H1 (cell line): ENCODE measurements at regions not wholly inside any gene's neighbourhood (a gene's known extent, or its start where the extent isn't known, plus 50 kb on each side); places are given as distances from the start of the nearest gene placed in this dataset.
"Not testable (repeated sequence)": the region's sequence is repeated elsewhere in the genome, so short reads cannot be mapped to it uniquely, and the experiment has no call there.

Source experiments
- CTCF ChIA-PET: fragments of 300-600 bp; sonication (Branson Sonifier 250); formaldehyde crosslinking; loops from one replicate; lab custom pipeline; 2021; ENCODE audit not compliant: partially characterized antibody; lab: Charles Lee
- POLR2A ChIA-PET: fragments of 300-600 bp; sonication (Branson Sonifier 250); formaldehyde crosslinking; loops from one replicate; lab custom pipeline; 2021; ENCODE audit warnings: inconsistent platforms; ENCODE audit not compliant: partially characterized antibody; lab: Charles Lee
- DNase-seq, 2 experiments: peaks; one replicate each; pipeline versions ENCODE4 v3.0.0 to v3.0.0-alpha.2; 2010 to 2022; ENCODE audit warnings: low spot score in 2 of 2, low read depth in 1 of 2, mixed read lengths in 1 of 2
- FAIRE-seq: peaks from 2 replicates; lab custom pipeline; 2011; peaks lifted over from hg19 to GRCh38; lab: Jason Lieb, UNC
- H2AFZ ChIP-seq: 2 replicates; pipeline ENCODE4 v1.8.1; 2012; ENCODE audit warnings: low read length, inconsistent platforms
- H2AK5ac ChIP-seq: 2 replicates; pipeline ENCODE4 v1.6.1; 2013; ENCODE audit warnings: low read depth, low read length
- H2BK120ac ChIP-seq: replicated peaks from 2 replicates; pipeline ENCODE3; 2013; ENCODE audit warnings: low read depth, low read length, inconsistent platforms
- H2BK12ac ChIP-seq: 2 replicates; pipeline ENCODE4 v1.6.1; 2013; ENCODE audit warnings: low read depth, low read length
- H2BK15ac ChIP-seq: 2 replicates; pipeline ENCODE4 v1.6.1; 2013; ENCODE audit warnings: low read length
- H2BK20ac ChIP-seq: 2 replicates; pipeline ENCODE4 v1.6.1; 2013; ENCODE audit warnings: low read length
- H2BK5ac ChIP-seq: 2 replicates; pipeline ENCODE4 v1.6.1; 2013; ENCODE audit warnings: low read depth, low read length
- H3K14ac ChIP-seq: 2 replicates; pipeline ENCODE4 v1.6.1; 2013; ENCODE audit warnings: inconsistent platforms; ENCODE audit not compliant: insufficient read length
- H3K18ac ChIP-seq: 2 replicates; pipeline ENCODE4 v1.6.1; 2013; ENCODE audit warnings: low read length; ENCODE audit errors: extremely low read depth
- H3K23ac ChIP-seq: 2 replicates; pipeline ENCODE4 v1.6.1; 2013; ENCODE audit warnings: inconsistent platforms; ENCODE audit not compliant: insufficient read length
- H3K23me2 ChIP-seq: 2 replicates; pipeline ENCODE4 v1.6.1; 2013; ENCODE audit warnings: low read depth, low read length
- H3K27ac ChIP-seq: 2 replicates; pipeline ENCODE4 v1.6.1; 2011; ENCODE audit warnings: low read depth, low read length, inconsistent platforms
- H3K27me3 ChIP-seq, 4 experiments: replicated peaks in 1 of 4; 1 replicate in 1 of 4; 2 replicates in 3 of 4; pipeline versions ENCODE4 v1.6.1 to v1.8.1; 2011 to 2013; ENCODE audit warnings: low read length in 3 of 4, mild to moderate bottlenecking in 3 of 4, inconsistent platforms in 2 of 4, mixed read lengths in 2 of 4, moderate library complexity in 1 of 4; ENCODE audit not compliant: control insufficient read depth in 3 of 4, insufficient read depth in 3 of 4; ENCODE audit errors: extremely low read depth in 1 of 4
- H3K36me3 ChIP-seq, 4 experiments: 2 replicates each; pipeline versions ENCODE4 v1.6.1 to v1.8.1; 2011 to 2013; ENCODE audit warnings: mild to moderate bottlenecking in 4 of 4, low read length in 3 of 4, moderate library complexity in 2 of 4, control low read depth in 1 of 4, inconsistent platforms in 1 of 4; ENCODE audit not compliant: insufficient read depth in 4 of 4, control insufficient read depth in 2 of 4
- H3K4ac ChIP-seq: replicated peaks from 2 replicates; pipeline ENCODE3; 2013; ENCODE audit warnings: low read length, low read depth, mixed read lengths, inconsistent platforms; ENCODE audit not compliant: insufficient read length
- H3K4me1 ChIP-seq, 4 experiments: replicated peaks in 1 of 4; 1 replicate in 1 of 4; 2 replicates in 3 of 4; pipeline versions ENCODE4 v1.6.1 to v1.8.1; 2011 to 2013; ENCODE audit warnings: low read length in 3 of 4, inconsistent platforms in 2 of 4, mixed read lengths in 1 of 4; ENCODE audit not compliant: insufficient read depth in 4 of 4, control insufficient read depth in 3 of 4
- H3K4me2 ChIP-seq, 2 experiments: 2 replicates each; pipeline versions ENCODE4 v1.6.1 to v1.8.1; 2011 to 2013; ENCODE audit warnings: low read depth in 2 of 2, low read length in 2 of 2, control low read depth in 1 of 2, inconsistent platforms in 1 of 2, mild to moderate bottlenecking in 1 of 2; ENCODE audit not compliant: insufficient read depth in 1 of 2
- H3K4me3 ChIP-seq, 4 experiments: fragments of 200-600, 300-600 bp in 1 of 4; sonication (generic), shearing (Covaris generic), sonication (Bioruptor Twin) in 1 of 4; 2 replicates each; pipeline versions ENCODE4 v1.5.1 to v1.8.1; 2011 to 2016; ENCODE audit warnings: low read length in 4 of 4, low read depth in 3 of 4, control low read depth in 2 of 4, inconsistent platforms in 2 of 4, mild to moderate bottlenecking in 2 of 4, mixed read lengths in 1 of 4, moderate library complexity in 1 of 4; ENCODE audit not compliant: insufficient read depth in 2 of 4; ENCODE audit errors: extremely low read depth in 1 of 4
- H3K56ac ChIP-seq: replicated peaks from 2 replicates; pipeline ENCODE3; 2013; ENCODE audit warnings: low read depth, mild to moderate bottlenecking, mixed read lengths, low read length, inconsistent platforms; ENCODE audit not compliant: insufficient read length
- H3K79me1 ChIP-seq: 2 replicates; pipeline ENCODE4 v1.6.1; 2013; ENCODE audit warnings: low read depth, low read length, control low read depth
- H3K79me2 ChIP-seq, 2 experiments: 2 replicates each; pipeline versions ENCODE4 v1.6.1 to v1.8.1; 2012 to 2013; ENCODE audit warnings: low read length in 2 of 2, mild to moderate bottlenecking in 2 of 2, inconsistent platforms in 1 of 2; ENCODE audit not compliant: insufficient read depth in 2 of 2, control insufficient read depth in 1 of 2
- H3K9ac ChIP-seq, 4 experiments: replicated peaks in 1 of 4; 1 replicate in 1 of 4; 2 replicates in 3 of 4; pipeline versions ENCODE4 v1.6.1 to v1.8.1; 2011 to 2013; ENCODE audit warnings: low read depth in 3 of 4, low read length in 3 of 4, control low read depth in 2 of 4, mild to moderate bottlenecking in 2 of 4, moderate library complexity in 2 of 4, inconsistent platforms in 1 of 4; ENCODE audit errors: extremely low read depth in 1 of 4
- H3K9me3 ChIP-seq, 2 experiments: 2 replicates each; pipeline versions ENCODE4 v1.6.1 to v1.8.1; 2012 to 2013; ENCODE audit warnings: mild to moderate bottlenecking in 2 of 2, moderate library complexity in 2 of 2, control low read depth in 1 of 2, inconsistent platforms in 1 of 2, low read depth in 1 of 2, low read length in 1 of 2, mixed read lengths in 1 of 2; ENCODE audit not compliant: insufficient read depth in 2 of 2
- H4K20me1 ChIP-seq, 2 experiments: replicated peaks in 1 of 2; 2 replicates each; pipeline versions ENCODE3 to v1.8.1; 2011 to 2013; ENCODE audit warnings: inconsistent platforms in 2 of 2, low read length in 2 of 2, mild to moderate bottlenecking in 1 of 2; ENCODE audit not compliant: insufficient read depth in 2 of 2, control insufficient read depth in 1 of 2
- H4K5ac ChIP-seq: 2 replicates; pipeline ENCODE4 v1.6.1; 2013; ENCODE audit warnings: low read length, low read depth, mixed read lengths, inconsistent platforms; ENCODE audit not compliant: insufficient read length
- H4K8ac ChIP-seq: 2 replicates; pipeline ENCODE4 v1.8.0; 2013; ENCODE audit warnings: mild to moderate bottlenecking, moderate library complexity, low read length, inconsistent platforms; ENCODE audit not compliant: insufficient read depth; ENCODE audit errors: extremely low read depth
- H4K91ac ChIP-seq: replicated peaks from 2 replicates; pipeline ENCODE3; 2013; ENCODE audit warnings: low read length, mixed read lengths, inconsistent platforms; ENCODE audit not compliant: insufficient read length
- WGBS, 2 experiments: shearing (Covaris generic) in 1 of 2; methylation state at CpG; one replicate each; pipeline versions ENCODE4 v1.1.6 to v1.1.7; 2013 to 2015; ENCODE audit warnings: low lambda C conversion rate in 2 of 2, mixed read lengths in 2 of 2, inconsistent platforms in 1 of 2, low coverage in 1 of 2, missing lambda C conversion rate in 1 of 2; ENCODE audit not compliant: insufficient replicate concordance in 2 of 2, insufficient coverage in 1 of 2, insufficient read length in 1 of 2; ENCODE audit errors: extremely low coverage in 1 of 2, missing lambda C conversion rate in 1 of 2; 5-methylcytosine and 5-hydroxymethylcytosine counted together

DNA sequence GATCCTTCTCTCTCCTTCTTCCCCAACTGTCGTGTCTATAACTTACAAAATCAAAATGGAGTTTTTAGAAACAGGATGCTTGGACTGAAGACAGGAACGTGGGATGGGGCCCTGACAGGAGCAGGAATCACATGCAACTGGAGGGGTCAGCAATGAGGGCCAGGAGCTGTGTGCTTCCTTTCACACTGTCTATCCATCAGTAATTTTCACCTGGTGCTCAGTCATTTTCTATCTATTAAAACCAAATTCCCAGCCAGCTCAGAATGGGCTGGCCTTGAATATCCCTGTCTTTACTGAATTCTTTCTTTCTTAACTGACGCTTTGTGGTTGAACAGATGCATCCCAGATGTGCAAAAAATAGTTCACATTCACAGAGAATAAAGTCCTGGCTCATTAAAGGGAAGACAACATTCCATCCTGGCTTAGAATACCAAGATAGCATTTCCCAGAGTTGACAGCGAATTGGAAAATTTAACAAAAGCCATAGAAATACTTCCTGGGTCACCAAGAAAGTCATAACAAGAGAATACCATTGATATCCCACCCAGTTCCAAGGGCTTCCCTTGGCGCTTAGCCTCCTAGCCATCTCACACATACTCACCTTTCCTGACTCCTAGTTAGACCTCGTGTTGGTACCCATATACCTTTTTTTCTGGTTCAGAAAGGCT is 588.1 kb downstream of the TTLL7 start:
- H3K27me3 ChIP-seq, H4K20me1 ChIP-seq, H4K91ac ChIP-seq, H2BK15ac ChIP-seq, POLR2A ChIA-PET, CTCF ChIA-PET, H3K9me3 ChIP-seq, H2BK20ac ChIP-seq, H3K4me2 ChIP-seq, H3K9ac ChIP-seq, H3K4me3 ChIP-seq, H3K79me1 ChIP-seq, DNase-seq, H2BK5ac ChIP-seq, H3K79me2 ChIP-seq, H3K4ac ChIP-seq, H3K23me2 ChIP-seq, H2BK120ac ChIP-seq, H3K14ac ChIP-seq, H4K8ac ChIP-seq, H3K23ac ChIP-seq, H3K4me1 ChIP-seq, FAIRE-seq, H3K27ac ChIP-seq, H2AFZ ChIP-seq, H3K36me3 ChIP-seq, H4K5ac ChIP-seq, H2BK12ac ChIP-seq, H3K18ac ChIP-seq, H2AK5ac ChIP-seq, H3K56ac ChIP-seq: not testable (repeated sequence)
- 65% methylated on average over 4 of the region's 6 CpGs; no CpG with 5 or more reads in 1 of the 2 experiments for WGBS, 2 experiments

- H3K9me3 ChIP-seq, H3K36me3 ChIP-seq, H2BK120ac ChIP-seq, DNase-seq, H3K18ac ChIP-seq, H3K23me2 ChIP-seq, H3K79me2 ChIP-seq, H3K4ac ChIP-seq, H3K27me3 ChIP-seq, H2AFZ ChIP-seq, H4K91ac ChIP-seq, H4K20me1 ChIP-seq, H2BK12ac ChIP-seq, H3K14ac ChIP-seq, H3K23ac ChIP-seq, H4K8ac ChIP-seq, H2BK20ac ChIP-seq, H3K4me1 ChIP-seq, H4K5ac ChIP-seq, H2BK5ac ChIP-seq, POLR2A ChIA-PET, H3K56ac ChIP-seq, H2AK5ac ChIP-seq, CTCF ChIA-PET, H3K27ac ChIP-seq, H2BK15ac ChIP-seq, H3K79me1 ChIP-seq, H3K4me2 ChIP-seq, H3K9ac ChIP-seq, H3K4me3 ChIP-seq: not testable (repeated sequence)
- peak; percentile 19 for FAIRE-seq
- 96% methylated on average over 3 of the region's 7 CpGs; no CpG with 5 or more reads in 1 of the 2 experiments for WGBS, 2 experiments
Observed at GRCh38 chr1:83406693-83407371, 592.1 kb downstream of the TTLL7 start.
